Upper lobe of left lung (tissue), 4 donors: ENCODE measurements at regions not wholly inside any gene's neighbourhood (a gene's known extent, or its start where the extent isn't known, plus 50 kb on each side); places are given as distances from the start of the nearest gene placed in this dataset.

Experiments
- POLR2A ChIP-seq, 4 donors: fragments of 450-650 bp; IDR thresholded peaks; one replicate each; pipeline ENCODE4 v1.5.1; 2016 to 2017; ENCODE audit warnings: antibody characterized with exemption in 4 of 4, mild to moderate bottlenecking in 2 of 4
- POLR2AphosphoS5 ChIP-seq, 2 donors: sonication (generic); formaldehyde crosslinking; IDR thresholded peaks; one replicate each; pipeline ENCODE4 v1.5.1; 2017; ENCODE audit warnings: antibody characterized with exemption in 2 of 2
- TF ChIP-seq, protein P1 (sequence below), 6 experiments: fragments of 450-650 bp in 4 of 6; fragments of 200-600 bp in 2 of 6; sonication (generic) in 2 of 6; IDR thresholded peaks; one replicate each; pipeline ENCODE4 v1.5.1; 2016 to 2019; ENCODE audit warnings: antibody characterized with exemption in 6 of 6

DNA sequence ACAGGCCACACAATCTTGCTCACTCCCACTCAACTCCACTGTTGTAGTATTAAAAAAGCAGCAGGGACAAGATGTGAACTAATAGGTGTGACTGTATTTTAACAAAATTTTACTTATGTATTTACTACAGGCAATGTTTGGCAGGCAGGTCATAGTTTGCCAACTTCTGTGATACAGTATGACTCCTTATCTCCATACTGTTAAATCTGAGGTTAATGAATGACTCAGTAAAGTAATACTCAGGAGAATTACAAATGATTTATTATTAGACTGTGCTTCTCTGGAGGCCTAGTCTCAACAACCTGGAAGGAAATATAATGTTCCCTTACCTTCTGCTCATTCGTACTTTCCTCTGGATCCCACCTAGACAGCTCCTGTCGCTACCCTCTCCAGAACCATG lies 258.6 kb upstream of the KCNMB2 start:
- no peak for TF ChIP-seq POLR2A (IDR thresholded peaks at IDR 0.05)
- TF ChIP-seq, protein P1, sequence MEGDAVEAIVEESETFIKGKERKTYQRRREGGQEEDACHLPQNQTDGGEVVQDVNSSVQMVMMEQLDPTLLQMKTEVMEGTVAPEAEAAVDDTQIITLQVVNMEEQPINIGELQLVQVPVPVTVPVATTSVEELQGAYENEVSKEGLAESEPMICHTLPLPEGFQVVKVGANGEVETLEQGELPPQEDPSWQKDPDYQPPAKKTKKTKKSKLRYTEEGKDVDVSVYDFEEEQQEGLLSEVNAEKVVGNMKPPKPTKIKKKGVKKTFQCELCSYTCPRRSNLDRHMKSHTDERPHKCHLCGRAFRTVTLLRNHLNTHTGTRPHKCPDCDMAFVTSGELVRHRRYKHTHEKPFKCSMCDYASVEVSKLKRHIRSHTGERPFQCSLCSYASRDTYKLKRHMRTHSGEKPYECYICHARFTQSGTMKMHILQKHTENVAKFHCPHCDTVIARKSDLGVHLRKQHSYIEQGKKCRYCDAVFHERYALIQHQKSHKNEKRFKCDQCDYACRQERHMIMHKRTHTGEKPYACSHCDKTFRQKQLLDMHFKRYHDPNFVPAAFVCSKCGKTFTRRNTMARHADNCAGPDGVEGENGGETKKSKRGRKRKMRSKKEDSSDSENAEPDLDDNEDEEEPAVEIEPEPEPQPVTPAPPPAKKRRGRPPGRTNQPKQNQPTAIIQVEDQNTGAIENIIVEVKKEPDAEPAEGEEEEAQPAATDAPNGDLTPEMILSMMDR (IDR thresholded peaks at IDR 0.05): no peak
- no peak for TF ChIP-seq POLR2AphosphoS5 (IDR thresholded peaks at IDR 0.05)
